ENCODE measurements at regions not wholly inside any gene's neighbourhood (a gene's known extent, or its start where the extent isn't known, plus 50 kb on each side); places are given as distances from the start of the nearest gene placed in this dataset.
"Not testable (repeated sequence)": the region's sequence is repeated elsewhere in the genome, so short reads cannot be mapped to it uniquely, and the experiment has no call there.

GRCh38 chr2:66110086-66110485, 324.8 kb upstream of the MEIS1 start:
- Mint-ChIP-seq H3K4me1 (peaks cover 0 to 5% (median 0%) of the 10 kb centered on the region in 4 donors), H3K36me3 (no peaks in the 10 kb centered on the region), H3K27ac (no peak overlapping the region), H3K9me3 (peaks cover 0 to 7% (median 4%) of the 10 kb centered on the region in 7 donors), H3K27me3 (no peaks in the 10 kb centered on the region), H3K4me3 (no peak overlapping the region)
- ATAC-seq (ENCODE audit: low read depth in 2 of 2) (no peak), DNase-seq (no peak)
- H3K27ac ChIP-seq (ENCODE audit: insufficient read depth, low read length, poor library complexity, severe bottlenecking): no peak overlapping the region
- H3K36me3 ChIP-seq (ENCODE audit: control insufficient read depth, insufficient read depth, low read length): no peaks in the 10 kb centered on the region
- no peaks in the 10 kb centered on the region for H3K4me1 ChIP-seq (ENCODE audit: control insufficient read depth, insufficient read depth, low read length, poor library complexity, severe bottlenecking)
- no peaks in the 10 kb centered on the region for H3K27me3 ChIP-seq (ENCODE audit: control insufficient read depth, insufficient read depth, low read length)
- H3K9me3 ChIP-seq (ENCODE audit: control insufficient read depth in 2 of 2, low read length in 2 of 2): no peaks in the 10 kb centered on the region
- H3K4me3 ChIP-seq (ENCODE audit: low read depth, low read length): no peak overlapping the region

DNA sequence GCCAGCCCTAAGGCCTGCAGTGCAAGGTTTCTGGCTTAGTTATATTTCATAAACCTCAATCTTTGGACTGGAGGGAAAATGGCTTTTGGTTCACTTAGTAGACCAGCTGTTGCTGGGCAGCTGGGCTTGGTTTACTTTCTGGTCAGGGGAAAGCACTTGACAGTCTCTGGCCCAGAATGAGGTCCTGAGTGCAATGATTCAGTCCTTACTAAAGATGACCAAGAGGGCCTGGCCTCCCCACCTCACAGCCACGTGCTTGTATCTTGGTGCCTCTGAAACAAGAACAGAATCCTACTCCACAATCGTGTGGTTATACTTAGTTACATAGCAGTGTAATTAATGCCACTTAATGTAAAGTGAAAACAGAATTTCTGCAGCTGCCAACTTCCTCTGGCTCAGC, 325.5 kb upstream of the MEIS1 start:
- no peaks in the 10 kb centered on the region for H3K27me3 ChIP-seq (ENCODE audit: control insufficient read depth, insufficient read depth, low read length)
- no peaks in the 10 kb centered on the region for H3K4me1 ChIP-seq (ENCODE audit: control insufficient read depth, insufficient read depth, low read length, poor library complexity, severe bottlenecking)
- H3K36me3 Mint-ChIP-seq: no peaks in the 10 kb centered on the region
- DNase-seq (no peak), ATAC-seq (ENCODE audit: low read depth in 2 of 2) (no peak)
- no peak overlapping the region for H3K4me3 Mint-ChIP-seq
- H3K27ac Mint-ChIP-seq: no peak overlapping the region
- H3K36me3 ChIP-seq (ENCODE audit: control insufficient read depth, insufficient read depth, low read length): no peaks in the 10 kb centered on the region
- H3K9me3 ChIP-seq (ENCODE audit: control insufficient read depth in 2 of 2, low read length in 2 of 2): no peaks in the 10 kb centered on the region
- H3K4me3 ChIP-seq (ENCODE audit: low read depth, low read length): no peak overlapping the region
- no peaks in the 10 kb centered on the region for H3K27me3 Mint-ChIP-seq
- H3K27ac ChIP-seq (ENCODE audit: insufficient read depth, low read length, poor library complexity, severe bottlenecking): no peak overlapping the region
- peaks cover 0 to 7% (median 4%) of the 10 kb centered on the region in 7 donors for H3K9me3 Mint-ChIP-seq
- peaks cover 0 to 5% (median 0%) of the 10 kb centered on the region in 4 donors for H3K4me1 Mint-ChIP-seq

DNA sequence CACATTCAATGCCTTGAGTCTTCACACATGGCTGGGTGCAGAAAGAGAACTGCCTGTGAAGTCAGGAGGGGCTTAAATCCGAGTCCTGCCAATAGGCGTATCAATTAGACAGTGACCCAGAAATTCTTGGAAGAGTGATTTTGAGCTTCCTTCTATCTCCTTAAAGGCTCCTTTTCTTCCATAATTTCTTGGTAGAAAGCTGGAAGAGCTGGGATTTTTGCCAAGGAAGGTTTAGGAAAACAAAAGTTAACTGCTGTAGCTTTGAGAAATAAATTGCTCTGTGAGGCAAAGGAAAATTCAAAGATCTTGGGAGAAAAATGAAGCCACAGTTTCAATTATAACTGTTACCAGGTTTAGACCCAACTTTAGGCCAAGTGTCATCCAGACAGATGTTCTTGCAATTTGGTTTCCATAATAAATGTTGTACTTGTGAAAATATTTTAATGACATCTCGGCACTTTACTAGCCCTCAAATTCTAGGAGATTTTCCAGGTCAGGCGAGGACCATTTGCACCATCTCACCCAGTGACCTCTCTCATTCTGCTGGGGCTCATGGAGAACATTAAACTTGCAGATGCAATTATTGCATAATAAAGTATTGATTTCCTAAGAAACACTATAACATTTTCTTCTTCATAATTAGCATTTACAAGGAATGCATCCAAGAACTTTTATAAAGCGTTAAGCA, 329.7 kb upstream of the MEIS1 start:
- no peak overlapping the region for H3K27ac Mint-ChIP-seq
- H3K36me3 Mint-ChIP-seq: no peaks in the 10 kb centered on the region
- ATAC-seq (ENCODE audit: low read depth in 2 of 2): no peak
- H3K4me3 ChIP-seq (ENCODE audit: low read depth, low read length): no peak overlapping the region
- H3K27me3 Mint-ChIP-seq: no peaks in the 10 kb centered on the region
- H3K36me3 ChIP-seq (ENCODE audit: control insufficient read depth, insufficient read depth, low read length): no peaks in the 10 kb centered on the region
- no peaks in the 10 kb centered on the region for H3K9me3 ChIP-seq (ENCODE audit: control insufficient read depth in 2 of 2, low read length in 2 of 2)
- no peaks in the 10 kb centered on the region for H3K4me1 ChIP-seq (ENCODE audit: control insufficient read depth, insufficient read depth, low read length, poor library complexity, severe bottlenecking)
- peaks cover 0 to 4% (median 1%) of the 10 kb centered on the region in 7 donors for H3K9me3 Mint-ChIP-seq
- no peaks in the 10 kb centered on the region for H3K4me1 Mint-ChIP-seq
- H3K27ac ChIP-seq (ENCODE audit: insufficient read depth, low read length, poor library complexity, severe bottlenecking): no peak overlapping the region
- no peaks in the 10 kb centered on the region for H3K27me3 ChIP-seq (ENCODE audit: control insufficient read depth, insufficient read depth, low read length)
- DNase-seq: no peak
- no peak overlapping the region for H3K4me3 Mint-ChIP-seq

DNA sequence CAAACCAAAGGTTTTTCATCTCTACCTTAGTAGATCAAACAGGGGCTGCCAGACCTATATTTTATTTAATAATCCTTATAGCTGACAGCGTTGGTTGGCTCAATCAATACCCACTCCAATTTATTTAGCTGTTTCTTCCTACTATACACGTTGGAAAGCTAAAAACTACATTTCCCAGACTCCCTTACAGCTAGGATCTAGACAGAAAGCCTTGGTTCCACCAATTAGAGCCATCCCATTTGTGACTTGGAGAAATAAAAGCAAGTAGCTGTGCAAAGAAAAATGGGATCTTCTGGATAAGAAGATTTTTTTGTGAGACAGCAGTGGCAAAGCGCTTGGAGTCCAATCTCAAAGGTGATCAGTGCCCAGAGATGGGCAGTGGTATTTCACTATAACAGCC, 331.3 kb upstream of the MEIS1 start:
- no peaks in the 10 kb centered on the region for H3K9me3 ChIP-seq (ENCODE audit: control insufficient read depth in 2 of 2, low read length in 2 of 2)
- no peaks in the 10 kb centered on the region for H3K4me1 ChIP-seq (ENCODE audit: control insufficient read depth, insufficient read depth, low read length, poor library complexity, severe bottlenecking)

DNA sequence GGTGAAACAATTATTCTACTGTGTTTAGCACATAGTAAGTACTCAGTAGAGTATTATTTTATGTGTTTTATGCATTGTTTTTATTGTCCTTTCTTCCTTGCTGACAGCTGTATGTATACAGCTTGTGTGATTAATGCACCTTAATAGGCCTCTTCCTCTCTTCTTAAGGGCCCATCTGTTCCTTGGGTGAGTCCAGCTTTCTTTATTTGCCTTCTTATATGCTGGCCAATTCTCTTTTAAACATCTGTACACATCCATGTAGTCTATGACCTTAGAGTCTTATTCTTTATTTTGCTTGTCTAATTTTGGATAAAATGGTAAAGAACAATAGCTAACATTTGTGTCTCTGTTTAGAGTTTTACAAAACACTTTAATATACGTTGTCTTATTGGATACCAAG, 333.7 kb upstream of the MEIS1 start:
- no peaks in the 10 kb centered on the region for H3K27me3 Mint-ChIP-seq
- no peaks in the 10 kb centered on the region for H3K36me3 Mint-ChIP-seq
- DNase-seq (no peak), ATAC-seq (ENCODE audit: low read depth in 2 of 2) (no peak)
- no peak overlapping the region for H3K27ac Mint-ChIP-seq
- no peak overlapping the region for H3K4me3 Mint-ChIP-seq
- Histone ChIP-seq H3K4me3 (ENCODE audit: low read depth, low read length) (no peak overlapping the region), H3K27ac (ENCODE audit: insufficient read depth, low read length, poor library complexity, severe bottlenecking) (no peak overlapping the region), H3K4me1 (ENCODE audit: control insufficient read depth, insufficient read depth, low read length, poor library complexity, severe bottlenecking) (no peaks in the 10 kb centered on the region), H3K9me3 (ENCODE audit: control insufficient read depth in 2 of 2, low read length in 2 of 2) (no peaks in the 10 kb centered on the region), H3K27me3 (ENCODE audit: control insufficient read depth, insufficient read depth, low read length) (no peaks in the 10 kb centered on the region), H3K36me3 (ENCODE audit: control insufficient read depth, insufficient read depth, low read length) (no peaks in the 10 kb centered on the region)
- peaks cover 0 to 4% (median 0%) of the 10 kb centered on the region in 7 donors for H3K9me3 Mint-ChIP-seq
- H3K4me1 Mint-ChIP-seq: no peaks in the 10 kb centered on the region

More for the DNA sequence above, 331.3 kb upstream of the MEIS1 start:
- Mint-ChIP-seq H3K27me3 (no peaks in the 10 kb centered on the region), H3K27ac (no peak overlapping the region), H3K4me1 (no peaks in the 10 kb centered on the region), H3K36me3 (no peaks in the 10 kb centered on the region), H3K4me3 (no peak overlapping the region), H3K9me3 (peaks cover 0 to 4% (median 0%) of the 10 kb centered on the region in 7 donors)
- ATAC-seq (ENCODE audit: low read depth in 2 of 2): no peak
- Histone ChIP-seq H3K27ac (ENCODE audit: insufficient read depth, low read length, poor library complexity, severe bottlenecking) (no peak overlapping the region), H3K36me3 (ENCODE audit: control insufficient read depth, insufficient read depth, low read length) (no peaks in the 10 kb centered on the region), H3K4me3 (ENCODE audit: low read depth, low read length) (no peak overlapping the region), H3K27me3 (ENCODE audit: control insufficient read depth, insufficient read depth, low read length) (no peaks in the 10 kb centered on the region)
- no peak for DNase-seq

DNA sequence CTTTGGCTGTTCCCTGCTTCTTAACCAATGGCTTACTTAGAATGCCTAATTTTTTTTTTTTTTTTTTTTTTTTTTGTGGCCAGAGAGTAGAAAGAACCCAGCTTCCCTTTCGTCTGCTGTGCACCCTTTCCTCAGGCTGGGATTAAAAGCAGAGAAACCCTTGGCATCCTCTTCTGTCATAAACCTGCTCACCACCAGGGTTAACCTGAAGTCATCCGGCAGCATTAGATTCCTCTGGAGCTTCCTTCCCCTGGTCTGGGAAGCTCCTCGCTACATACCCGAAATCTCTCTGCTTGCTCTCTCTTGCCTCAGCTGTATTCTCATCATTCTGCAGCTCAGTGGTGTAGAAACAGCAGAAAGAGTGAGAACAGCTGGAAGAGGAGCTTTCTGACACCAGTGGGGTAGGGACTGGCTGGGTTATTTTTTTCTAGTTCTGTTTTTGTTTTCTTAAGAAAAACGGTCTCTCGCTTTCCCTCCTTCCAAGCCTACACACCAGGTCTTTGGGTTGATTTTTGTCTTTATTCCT, 339.0 kb upstream of the MEIS1 start:
- Mint-ChIP-seq H3K27me3 (no peaks in the 10 kb centered on the region), H3K9me3 (peaks cover 0 to 4% (median 4%) of the 10 kb centered on the region in 7 donors), H3K36me3 (no peaks in the 10 kb centered on the region), H3K4me3 (no peak overlapping the region), H3K27ac (no peak overlapping the region), H3K4me1 (no peaks in the 10 kb centered on the region)
- Histone ChIP-seq H3K27me3 (ENCODE audit: control insufficient read depth, insufficient read depth, low read length) (no peaks in the 10 kb centered on the region), H3K4me1 (ENCODE audit: control insufficient read depth, insufficient read depth, low read length, poor library complexity, severe bottlenecking) (no peaks in the 10 kb centered on the region), H3K27ac (ENCODE audit: insufficient read depth, low read length, poor library complexity, severe bottlenecking) (no peak overlapping the region), H3K36me3 (ENCODE audit: control insufficient read depth, insufficient read depth, low read length) (no peaks in the 10 kb centered on the region), H3K9me3 (ENCODE audit: control insufficient read depth in 2 of 2, low read length in 2 of 2) (no peaks in the 10 kb centered on the region), H3K4me3 (ENCODE audit: low read depth, low read length) (no peak overlapping the region)
- ATAC-seq (ENCODE audit: low read depth in 2 of 2): no peak
- no peak for DNase-seq

- H3K4me1 ChIP-seq (ENCODE audit: control insufficient read depth, insufficient read depth, low read length, poor library complexity, severe bottlenecking); H3K4me3 ChIP-seq (ENCODE audit: low read depth, low read length); H3K36me3 ChIP-seq (ENCODE audit: control insufficient read depth, insufficient read depth, low read length); H3K4me3 Mint-ChIP-seq; H3K4me1 Mint-ChIP-seq; ATAC-seq (ENCODE audit: low read depth in 2 of 2); DNase-seq; H3K27me3 Mint-ChIP-seq; H3K9me3 Mint-ChIP-seq; H3K27ac ChIP-seq (ENCODE audit: insufficient read depth, low read length, poor library complexity, severe bottlenecking); H3K27ac Mint-ChIP-seq; H3K36me3 Mint-ChIP-seq; H3K27me3 ChIP-seq (ENCODE audit: control insufficient read depth, insufficient read depth, low read length); H3K9me3 ChIP-seq (ENCODE audit: control insufficient read depth in 2 of 2, low read length in 2 of 2): not testable (repeated sequence)
Measured at GRCh38 chr2:66094689-66095088, 340.2 kb upstream of the MEIS1 start.

- ATAC-seq (ENCODE audit: low read depth in 2 of 2): no peak
- Mint-ChIP-seq H3K27ac (no peak overlapping the region), H3K36me3 (no peaks in the 10 kb centered on the region), H3K9me3 (peaks cover 0 to 11% (median 8%) of the 10 kb centered on the region in 7 donors), H3K4me1 (no peaks in the 10 kb centered on the region), H3K27me3 (no peaks in the 10 kb centered on the region), H3K4me3 (no peak overlapping the region)
- Histone ChIP-seq H3K4me1 (ENCODE audit: control insufficient read depth, insufficient read depth, low read length, poor library complexity, severe bottlenecking) (no peaks in the 10 kb centered on the region), H3K27me3 (ENCODE audit: control insufficient read depth, insufficient read depth, low read length) (no peaks in the 10 kb centered on the region), H3K9me3 (ENCODE audit: control insufficient read depth in 2 of 2, low read length in 2 of 2) (no peaks in the 10 kb centered on the region), H3K27ac (ENCODE audit: insufficient read depth, low read length, poor library complexity, severe bottlenecking) (no peak overlapping the region), H3K36me3 (ENCODE audit: control insufficient read depth, insufficient read depth, low read length) (no peaks in the 10 kb centered on the region), H3K4me3 (ENCODE audit: low read depth, low read length) (no peak overlapping the region)
- DNase-seq: no peak
Measured at GRCh38 chr2:66093371-66093770, 341.6 kb upstream of the MEIS1 start.
